Brain microvascular endothelial cell (primary cell): ENCODE measurements at regions not wholly inside any gene's neighbourhood (a gene's known extent, or its start where the extent isn't known, plus 50 kb on each side); places are given as distances from the start of the nearest gene placed in this dataset.
"Not testable (repeated sequence)": the region's sequence is repeated elsewhere in the genome, so short reads cannot be mapped to it uniquely, and the experiment has no call there.

Experiments used
- DNase-seq: peaks from one replicate; pipeline ENCODE4 v3.0.0-alpha.2; 2020
- H3K27ac ChIP-seq: fragments of 250-450 bp; sonication (Bioruptor Pico); 2 replicates; pipeline ENCODE4 v1.5.1; 2020; ENCODE audit warnings: mild to moderate bottlenecking, moderate library complexity
- H3K27me3 ChIP-seq: fragments of 250-450 bp; sonication (Bioruptor Pico); replicated peaks from 2 replicates; pipeline ENCODE4 v1.5.1; 2020; ENCODE audit warnings: mild to moderate bottlenecking
- H3K36me3 ChIP-seq: fragments of 250-450 bp; sonication (Bioruptor Pico); replicated peaks from 2 replicates; pipeline ENCODE4 v1.5.1; 2020; ENCODE audit warnings: mild to moderate bottlenecking
- H3K4me3 ChIP-seq: 2 replicates; pipeline ENCODE4 v1.5.1; 2011; ENCODE audit warnings: low read depth, mild to moderate bottlenecking, control low read depth, low read length, moderate library complexity
- in situ Hi-C: cut with HindIII; loops from 2 replicates; pipeline ENCODE4 v1.10.0; 2017; ENCODE audit warnings: low sequenced_read_pairs, low pct_ligation_motif_present

DNA sequence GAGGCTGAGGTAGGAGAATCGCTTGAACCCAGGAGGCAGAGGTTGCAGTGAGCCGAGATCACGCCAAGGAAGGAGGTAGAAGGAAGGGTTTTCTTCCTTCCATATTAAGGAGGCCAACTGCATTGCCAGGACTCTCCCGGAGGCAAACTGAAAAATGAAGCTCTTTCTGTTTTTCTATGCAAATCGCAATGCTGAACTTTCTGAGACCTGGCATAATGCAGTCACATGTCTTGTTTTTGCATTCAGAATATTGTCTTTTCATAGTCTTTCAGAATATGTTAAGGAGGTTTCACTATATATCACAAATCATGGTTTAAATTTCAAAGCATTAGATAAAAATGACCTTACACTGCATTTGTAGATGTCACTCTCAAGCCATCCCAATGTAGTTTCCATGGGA, 133.4 kb downstream of the SPDYE17 start:
- in situ Hi-C loops, H3K4me3 ChIP-seq, H3K27me3 ChIP-seq, DNase-seq, H3K27ac ChIP-seq, H3K36me3 ChIP-seq: not testable (repeated sequence)

DNA sequence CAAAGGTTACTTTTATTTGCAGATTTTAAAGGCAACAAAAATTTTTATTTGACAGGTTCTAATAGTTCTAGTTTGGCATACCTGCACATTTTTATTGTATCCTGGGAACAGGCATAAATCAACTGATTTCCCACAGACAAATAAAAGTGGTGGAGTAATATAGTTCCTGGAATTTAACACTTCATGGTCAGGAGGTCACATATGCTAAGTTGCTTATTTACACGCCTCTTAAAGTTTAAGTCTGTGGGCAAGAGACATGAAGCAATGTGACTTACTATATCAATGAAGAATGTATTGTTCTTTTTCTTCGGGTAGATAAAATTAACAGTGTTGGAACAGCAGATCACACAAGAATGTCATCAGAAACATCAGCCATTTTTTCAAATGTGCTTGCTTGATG, 135.2 kb downstream of the SPDYE17 start:
- H3K4me3 ChIP-seq, H3K36me3 ChIP-seq, in situ Hi-C loops, H3K27ac ChIP-seq, H3K27me3 ChIP-seq: not testable (repeated sequence)
- DNase-seq, result peak; percentile 27

DNA sequence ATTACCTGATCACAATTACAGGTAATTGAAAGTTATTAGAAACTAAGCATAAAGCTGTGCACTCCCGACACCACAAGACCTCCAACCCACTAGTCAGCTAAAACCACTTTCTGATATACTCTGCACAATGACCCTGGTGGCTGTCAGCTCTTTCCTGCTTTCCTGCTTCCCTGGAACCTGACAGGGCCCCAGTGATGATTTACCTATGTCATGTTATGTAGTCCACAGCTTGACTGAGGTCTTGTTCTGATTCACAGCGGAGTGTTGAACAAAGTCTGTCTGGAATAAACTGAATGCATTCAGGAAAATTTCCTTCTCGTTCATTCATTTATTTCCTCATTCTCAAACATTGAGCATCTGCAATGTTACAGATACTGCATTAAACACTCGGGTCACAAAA, 136.5 kb downstream of the SPDYE17 start:
- in situ Hi-C loops, H3K27ac ChIP-seq, H3K36me3 ChIP-seq, H3K4me3 ChIP-seq, H3K27me3 ChIP-seq, DNase-seq: not testable (repeated sequence)

DNA sequence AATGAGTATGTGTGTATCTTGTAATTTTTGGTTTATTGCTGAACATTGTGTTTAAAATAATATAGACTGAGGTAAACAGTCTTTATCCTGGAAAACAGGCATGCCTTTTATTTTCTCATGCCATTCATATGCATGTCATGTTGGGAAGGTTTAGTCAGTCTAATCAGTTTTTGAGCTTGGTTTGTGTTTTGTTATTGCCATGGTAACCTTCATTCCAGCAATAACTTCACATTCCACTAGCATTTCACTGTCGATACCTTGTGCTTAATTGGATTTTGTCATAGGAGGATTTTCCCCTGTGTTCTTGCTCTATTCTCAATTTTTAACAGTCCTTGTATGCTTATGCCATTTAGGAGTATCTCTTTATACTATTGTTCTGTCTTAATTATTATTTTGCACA, 140.4 kb downstream of the SPDYE17 start:
- H3K27me3 ChIP-seq, in situ Hi-C loops, H3K27ac ChIP-seq, H3K36me3 ChIP-seq, H3K4me3 ChIP-seq: not testable (repeated sequence)
- peak; percentile 54 for DNase-seq

DNA sequence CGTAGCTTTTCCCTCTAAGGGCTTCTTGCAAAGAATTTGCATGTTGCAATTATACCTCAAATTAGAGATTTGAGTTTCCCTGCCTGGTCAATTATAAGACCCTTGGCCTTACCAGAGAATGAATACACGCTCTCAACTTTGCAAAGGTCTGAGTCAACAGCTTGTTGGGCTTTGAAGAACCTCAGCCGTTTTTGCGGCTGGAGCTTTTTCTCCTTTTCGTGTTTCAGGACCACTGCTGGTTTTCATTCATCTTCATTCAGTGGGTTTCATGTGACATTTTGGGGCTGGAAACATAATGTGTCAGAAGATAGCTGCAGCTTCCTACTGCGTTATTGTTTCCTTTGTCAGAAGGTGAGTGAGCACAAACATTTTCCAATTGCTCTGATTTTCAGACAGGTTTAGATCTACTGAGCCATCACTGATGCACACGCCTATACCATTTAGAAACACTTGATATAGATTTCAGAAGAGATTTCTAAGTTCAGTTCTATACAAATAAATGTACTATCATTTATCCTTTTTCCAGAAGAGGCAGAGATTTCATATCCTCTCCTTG, 152.3 kb downstream of the SPDYE17 start:
- not testable (repeated sequence) for H3K27ac ChIP-seq

DNA sequence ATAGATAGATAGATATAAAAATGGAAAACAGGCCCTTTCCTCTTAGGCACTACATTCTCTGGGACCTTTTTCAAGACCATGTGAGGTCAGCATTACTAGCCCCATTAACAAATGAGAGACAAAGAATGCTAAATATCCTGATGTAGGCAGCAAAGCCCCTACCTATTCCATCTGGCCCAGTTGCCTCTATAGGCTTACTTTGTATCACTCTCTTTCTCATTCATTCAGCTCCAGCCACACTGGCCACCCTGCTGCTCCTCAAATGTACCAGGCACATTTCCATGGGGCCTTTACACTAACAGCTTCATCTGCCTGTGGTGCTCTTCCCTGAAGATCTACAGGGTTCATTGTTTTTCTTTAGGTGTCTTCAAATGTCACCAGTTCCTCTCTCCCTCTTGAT, 156.4 kb downstream of the SPDYE17 start:
- in situ Hi-C loops, H3K27me3 ChIP-seq, DNase-seq, H3K27ac ChIP-seq, H3K36me3 ChIP-seq, H3K4me3 ChIP-seq: not testable (repeated sequence)

More for the DNA sequence above, 152.3 kb downstream of the SPDYE17 start:
- H3K27me3 ChIP-seq, in situ Hi-C loops, H3K4me3 ChIP-seq, H3K36me3 ChIP-seq, DNase-seq: not testable (repeated sequence)

DNA sequence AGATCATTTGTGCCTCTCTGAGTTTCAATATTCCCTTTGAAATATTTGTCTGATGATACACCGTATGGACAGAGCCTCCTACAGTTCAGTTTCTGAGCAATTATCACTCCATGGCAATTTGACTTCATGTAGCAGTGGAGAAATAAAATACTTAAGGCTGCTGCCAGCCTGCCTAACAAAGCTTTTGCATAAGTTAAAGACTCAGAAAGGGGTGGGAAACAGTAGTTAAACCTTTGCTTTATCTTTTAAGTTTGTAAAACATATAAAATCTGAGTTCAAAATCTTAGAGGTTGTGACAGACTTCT, 161.7 kb downstream of the SPDYE17 start:
- H3K4me3 ChIP-seq, in situ Hi-C loops, H3K27ac ChIP-seq, H3K36me3 ChIP-seq, DNase-seq, H3K27me3 ChIP-seq: not testable (repeated sequence)

DNA sequence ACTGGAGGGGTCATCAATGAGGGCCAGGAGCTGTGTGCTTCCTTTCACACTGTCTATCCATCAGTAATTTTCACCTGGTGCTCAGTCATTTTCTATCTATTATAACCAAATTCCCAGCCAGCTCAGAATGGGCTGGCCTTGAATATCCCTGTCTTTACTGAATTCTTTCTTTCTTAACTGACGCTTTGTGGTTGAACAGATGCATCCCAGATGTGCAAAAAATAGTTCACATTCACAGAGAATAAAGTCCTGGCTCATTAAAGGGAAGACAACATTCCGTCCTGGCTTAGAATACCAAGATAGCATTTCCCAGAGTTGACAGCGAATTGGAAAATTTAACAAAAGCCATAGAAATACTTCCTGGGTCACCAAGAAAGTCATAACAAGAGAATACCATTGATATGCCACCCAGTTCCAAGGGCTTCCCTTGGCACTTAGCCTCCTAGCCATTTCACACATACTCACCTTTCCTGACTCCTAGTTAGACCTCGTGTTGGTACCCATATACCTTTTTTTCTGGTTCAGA, 164.7 kb downstream of the SPDYE17 start:
- H3K36me3 ChIP-seq, in situ Hi-C loops, DNase-seq, H3K27me3 ChIP-seq, H3K27ac ChIP-seq, H3K4me3 ChIP-seq: not testable (repeated sequence)

DNA sequence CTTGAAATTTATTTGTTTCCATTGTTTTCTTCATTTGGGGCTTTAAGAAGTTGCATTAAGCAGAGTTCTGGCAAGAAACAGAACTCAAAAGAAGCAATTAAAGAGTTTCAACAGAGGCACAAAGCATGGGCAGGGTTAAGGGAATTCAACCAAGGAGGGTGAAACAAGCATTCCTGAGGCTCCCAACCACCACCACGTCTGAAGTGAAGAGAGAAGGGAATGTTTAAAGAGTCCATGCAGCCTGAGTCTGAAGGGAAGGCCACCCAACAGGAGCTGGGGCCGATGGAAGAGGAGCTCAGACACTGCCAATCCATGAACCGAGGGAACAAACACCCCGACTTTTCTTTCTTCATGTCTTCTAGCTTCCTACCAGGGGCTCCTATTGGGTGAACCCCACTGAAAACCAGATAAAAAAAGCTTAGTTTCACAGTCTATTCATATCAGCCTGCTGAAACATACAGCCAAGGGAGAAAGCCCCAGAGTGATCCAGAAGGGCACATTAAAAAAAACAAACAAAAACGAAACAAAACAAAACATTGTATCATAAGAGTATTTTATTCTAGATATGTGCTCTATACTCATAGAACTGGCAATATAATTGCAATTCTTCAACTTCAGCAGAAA, 168.9 kb downstream of the SPDYE17 start:
- DNase-seq, H3K27ac ChIP-seq, H3K36me3 ChIP-seq, in situ Hi-C loops, H3K4me3 ChIP-seq, H3K27me3 ChIP-seq: not testable (repeated sequence)

DNA sequence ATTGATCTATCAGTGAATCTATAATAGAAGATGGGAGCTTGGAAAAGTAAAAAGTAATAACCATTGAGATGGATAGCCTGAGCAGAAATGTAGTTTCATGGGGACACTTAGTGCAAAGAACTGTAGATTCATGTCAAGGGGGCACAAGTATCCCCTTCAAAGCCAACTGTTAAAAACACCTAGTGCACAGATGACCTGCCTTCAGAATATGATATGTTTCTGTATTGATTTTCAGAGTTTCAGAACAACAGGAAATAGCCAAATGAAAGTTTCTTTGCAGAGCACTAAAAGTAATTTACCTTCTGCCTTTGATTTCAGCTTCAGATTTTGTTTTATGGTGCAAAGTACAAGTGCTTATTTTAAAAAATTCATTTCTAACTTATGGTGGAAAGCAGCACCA, 169.9 kb downstream of the SPDYE17 start:
- in situ Hi-C loops, H3K27me3 ChIP-seq, H3K4me3 ChIP-seq, DNase-seq, H3K27ac ChIP-seq, H3K36me3 ChIP-seq: not testable (repeated sequence)

DNA sequence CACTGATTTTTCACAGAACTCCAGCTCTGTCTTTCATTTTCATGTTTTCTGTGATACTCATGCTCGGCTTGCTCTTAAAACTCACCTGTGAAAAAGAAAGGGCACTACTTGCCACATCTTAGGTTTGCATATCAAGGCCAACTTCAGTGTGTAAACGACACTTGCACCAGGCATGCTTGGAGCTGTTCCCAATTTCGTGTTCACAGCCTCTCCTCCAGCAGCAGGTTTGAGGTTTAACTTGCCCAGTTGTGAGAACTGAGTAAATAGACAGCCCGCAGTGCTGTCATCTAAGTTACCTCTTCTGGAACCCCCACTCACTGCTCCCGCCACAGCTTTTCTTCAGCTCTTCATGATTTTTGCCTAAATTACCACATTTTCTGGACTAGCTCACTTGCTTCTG, 172.2 kb downstream of the SPDYE17 start:
- H3K27ac ChIP-seq, H3K27me3 ChIP-seq, H3K4me3 ChIP-seq, DNase-seq, in situ Hi-C loops, H3K36me3 ChIP-seq: not testable (repeated sequence)

DNA sequence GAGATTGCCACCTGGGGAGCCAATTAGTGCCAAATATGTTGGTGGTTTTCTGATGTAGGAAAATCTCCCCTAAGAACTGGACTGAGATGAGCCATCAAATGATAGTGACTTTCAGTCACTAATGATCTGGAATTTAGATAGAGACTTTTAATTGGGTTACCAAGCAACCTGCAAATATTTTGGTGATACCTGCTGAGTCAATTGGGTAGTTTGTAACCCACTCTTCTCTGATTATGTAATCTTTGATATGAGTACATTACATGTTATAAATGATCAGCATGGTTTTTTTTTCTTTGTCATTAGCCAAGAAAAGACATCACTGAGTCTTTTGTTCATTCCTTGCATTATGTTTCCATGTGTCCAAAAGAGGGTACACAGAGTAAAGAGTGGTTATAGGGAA, 177.5 kb downstream of the SPDYE17 start:
- H3K36me3 ChIP-seq, H3K27ac ChIP-seq, DNase-seq, in situ Hi-C loops, H3K4me3 ChIP-seq, H3K27me3 ChIP-seq: not testable (repeated sequence)

DNA sequence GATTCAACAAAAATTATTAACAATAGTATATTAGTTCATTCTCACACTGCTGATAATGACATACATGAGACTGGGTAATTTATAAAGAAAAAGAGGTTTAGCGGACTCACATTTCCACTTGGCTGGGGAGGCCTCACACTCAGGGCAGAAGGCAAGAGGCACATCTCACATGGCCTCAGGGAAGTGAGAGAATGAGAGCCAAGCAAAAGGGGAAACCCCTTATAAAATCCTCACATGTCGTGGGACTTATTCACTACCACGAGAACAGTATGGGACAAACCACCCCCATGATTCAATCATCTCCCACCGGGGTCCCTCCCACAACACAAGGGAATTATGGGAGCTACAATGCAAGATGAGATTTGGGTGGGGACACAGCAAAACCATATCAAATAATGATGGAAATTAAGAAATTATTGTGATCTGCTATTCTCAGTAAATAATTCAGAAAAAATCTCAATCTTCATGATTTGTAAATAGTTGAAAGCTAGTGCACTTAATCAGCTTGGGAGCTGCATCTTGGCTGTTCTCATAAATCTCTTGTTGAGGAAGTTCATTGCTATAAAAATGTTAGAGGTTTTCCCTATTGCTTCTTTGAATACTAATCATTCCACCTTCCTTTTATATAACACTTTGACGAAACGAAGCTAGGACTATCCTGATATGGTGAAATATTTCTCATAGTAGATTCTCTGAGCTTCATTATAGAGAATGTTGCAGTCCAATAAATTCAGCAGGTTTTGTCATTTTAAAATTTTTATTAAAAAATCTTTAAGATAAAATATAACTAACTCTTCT, 179.2 kb downstream of the SPDYE17 start:
- H3K4me3 ChIP-seq, H3K36me3 ChIP-seq, H3K27ac ChIP-seq, H3K27me3 ChIP-seq, DNase-seq, in situ Hi-C loops: not testable (repeated sequence)

DNA sequence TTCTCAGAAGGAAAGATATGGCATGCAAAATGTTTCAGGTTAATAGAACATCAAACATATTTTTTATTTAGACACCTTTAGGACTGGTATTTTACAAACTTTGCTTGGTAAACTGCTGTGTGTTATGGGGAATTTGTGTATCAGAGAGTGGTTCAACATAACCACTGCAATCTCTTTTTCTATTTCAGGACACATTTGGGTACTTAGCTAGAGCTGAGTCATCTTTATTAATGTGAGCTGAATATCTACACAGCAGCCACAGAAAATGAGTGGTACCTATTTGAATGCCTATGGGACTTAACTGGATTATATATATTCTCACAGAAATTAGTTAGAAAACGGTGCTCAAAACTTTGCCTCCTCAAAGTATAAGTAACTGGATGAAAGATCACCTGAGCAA, 179.8 kb downstream of the SPDYE17 start:
- H3K27ac ChIP-seq, DNase-seq, H3K36me3 ChIP-seq, H3K4me3 ChIP-seq, in situ Hi-C loops, H3K27me3 ChIP-seq: not testable (repeated sequence)

DNA sequence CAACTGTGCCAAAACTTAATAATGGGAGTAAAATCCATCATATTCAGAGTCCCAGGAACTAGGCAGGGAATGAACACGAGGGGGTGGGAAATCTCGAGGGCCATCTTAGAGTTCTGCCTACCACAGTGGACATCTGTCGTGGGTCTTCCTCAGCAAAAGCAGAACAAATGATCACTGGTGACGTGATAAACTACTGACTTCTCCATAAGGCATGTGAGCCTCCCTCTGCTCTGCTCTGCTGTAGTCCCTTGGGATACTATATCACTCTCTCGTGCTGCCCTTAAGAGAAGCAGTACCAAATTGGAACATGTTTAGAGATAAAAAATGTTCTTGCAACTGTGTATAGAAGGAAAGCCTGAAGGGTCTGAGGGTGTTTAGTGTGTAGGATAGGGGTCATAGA, 180.5 kb downstream of the SPDYE17 start:
- DNase-seq, H3K4me3 ChIP-seq, H3K27me3 ChIP-seq, in situ Hi-C loops, H3K27ac ChIP-seq, H3K36me3 ChIP-seq: not testable (repeated sequence)
